Adrenal gland (tissue), 5 donors: ENCODE measurements at regions not wholly inside any gene's neighbourhood (a gene's known extent, or its start where the extent isn't known, plus 50 kb on each side); places are given as distances from the start of the nearest gene placed in this dataset.

Source experiments
- POLR2A ChIP-seq, 2 donors: fragments of 450-650 bp; IDR thresholded peaks; one replicate each; pipeline ENCODE4 v1.6.1; 2017; ENCODE audit warnings: antibody characterized with exemption in 2 of 2, mild to moderate bottlenecking in 2 of 2, moderate library complexity in 1 of 2
- TF ChIP-seq, protein P1 (sequence below), 6 experiments: fragments of 450-650 bp in 4 of 6; fragments of 200-600 bp in 2 of 6; sonication (generic) in 1 of 6; IDR thresholded peaks; 1 replicate in 5 of 6; 2 replicates in 1 of 6; pipeline versions ENCODE4 v1.5.1 to v1.8.0; 2016 to 2021; ENCODE audit warnings: antibody characterized with exemption in 6 of 6, mild to moderate bottlenecking in 2 of 6, moderate library complexity in 1 of 6
- donor health status: DM: no; HTN: no; CAD: no.

DNA sequence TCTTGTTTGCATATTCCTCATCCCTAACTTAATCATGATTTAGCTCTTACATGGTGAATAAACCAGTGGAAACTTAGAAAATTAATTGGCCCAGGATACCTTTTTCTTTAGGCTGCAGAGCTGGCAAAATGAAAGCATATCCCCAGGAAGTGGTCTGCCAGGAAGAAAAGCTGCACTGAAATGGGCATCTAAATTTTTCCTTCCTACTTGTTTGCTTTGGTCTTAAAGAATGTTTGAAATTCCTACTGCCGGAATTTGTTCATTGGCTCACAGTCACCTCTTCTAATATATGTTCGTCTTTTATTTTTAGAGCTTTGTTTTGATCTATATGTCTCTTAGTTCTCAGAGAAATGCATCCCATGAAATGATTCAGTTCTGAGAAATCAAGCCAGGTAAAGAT is 113.2 kb upstream of the ELL2 start:
- TF ChIP-seq, protein P1, sequence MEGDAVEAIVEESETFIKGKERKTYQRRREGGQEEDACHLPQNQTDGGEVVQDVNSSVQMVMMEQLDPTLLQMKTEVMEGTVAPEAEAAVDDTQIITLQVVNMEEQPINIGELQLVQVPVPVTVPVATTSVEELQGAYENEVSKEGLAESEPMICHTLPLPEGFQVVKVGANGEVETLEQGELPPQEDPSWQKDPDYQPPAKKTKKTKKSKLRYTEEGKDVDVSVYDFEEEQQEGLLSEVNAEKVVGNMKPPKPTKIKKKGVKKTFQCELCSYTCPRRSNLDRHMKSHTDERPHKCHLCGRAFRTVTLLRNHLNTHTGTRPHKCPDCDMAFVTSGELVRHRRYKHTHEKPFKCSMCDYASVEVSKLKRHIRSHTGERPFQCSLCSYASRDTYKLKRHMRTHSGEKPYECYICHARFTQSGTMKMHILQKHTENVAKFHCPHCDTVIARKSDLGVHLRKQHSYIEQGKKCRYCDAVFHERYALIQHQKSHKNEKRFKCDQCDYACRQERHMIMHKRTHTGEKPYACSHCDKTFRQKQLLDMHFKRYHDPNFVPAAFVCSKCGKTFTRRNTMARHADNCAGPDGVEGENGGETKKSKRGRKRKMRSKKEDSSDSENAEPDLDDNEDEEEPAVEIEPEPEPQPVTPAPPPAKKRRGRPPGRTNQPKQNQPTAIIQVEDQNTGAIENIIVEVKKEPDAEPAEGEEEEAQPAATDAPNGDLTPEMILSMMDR (IDR thresholded peaks at IDR 0.05) = no peak
- TF ChIP-seq POLR2A (IDR thresholded peaks at IDR 0.05) = no peak
